GM21367 (cell line): ENCODE measurements at regions not wholly inside any gene's neighbourhood (a gene's known extent, or its start where the extent isn't known, plus 50 kb on each side); places are given as distances from the start of the nearest gene placed in this dataset.
"Not testable (repeated sequence)": the region's sequence is repeated elsewhere in the genome, so short reads cannot be mapped to it uniquely, and the experiment has no call there.

Experiments used
- ATAC-seq: cut with Tn5 transposase; IDR thresholded peaks from one replicate; pipeline ENCODE4 v1.9.1; 2021; ENCODE audit not compliant: unreplicated experiment

GRCh38 chr1:228889289-228889688 is 154.0 kb downstream of the RHOU start:
- no peak for ATAC-seq

DNA sequence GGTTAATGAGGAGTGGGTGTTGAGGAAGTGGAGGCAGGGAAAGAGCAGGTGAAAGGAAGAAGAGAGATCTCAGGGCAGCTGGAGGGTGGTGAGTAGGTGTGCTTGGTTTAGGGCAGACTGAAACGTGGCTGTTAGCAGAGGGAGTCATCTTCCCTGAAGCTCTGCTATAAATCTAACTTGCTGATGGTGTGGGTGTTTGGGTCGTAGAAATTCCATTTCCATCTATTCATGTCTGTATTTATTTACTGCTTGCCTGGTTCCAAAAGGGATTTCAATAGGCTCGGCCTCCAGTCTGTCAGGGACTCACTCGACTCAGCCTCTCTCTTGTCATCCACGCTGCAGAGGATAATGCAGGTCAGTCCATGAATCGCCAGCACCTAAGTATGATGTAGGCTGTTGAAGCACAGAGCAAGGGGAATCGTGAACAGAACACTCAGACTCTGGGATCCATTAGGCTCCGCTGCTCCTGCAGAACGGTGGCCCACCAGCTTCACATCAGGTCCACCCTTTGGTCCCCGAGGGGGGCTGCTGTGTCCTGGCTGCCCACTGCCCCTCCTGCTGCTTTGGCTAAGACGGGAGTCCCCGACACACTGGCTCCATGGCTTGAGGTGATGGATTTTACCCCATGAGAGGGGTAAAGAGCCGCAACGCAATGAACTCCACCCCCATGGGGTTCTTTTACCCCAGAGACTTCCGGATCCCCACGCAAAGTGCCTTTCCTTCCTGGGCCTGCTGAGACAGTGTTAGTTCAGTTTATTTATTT is 156.2 kb downstream of the RHOU start:
- ATAC-seq: no peak

DNA sequence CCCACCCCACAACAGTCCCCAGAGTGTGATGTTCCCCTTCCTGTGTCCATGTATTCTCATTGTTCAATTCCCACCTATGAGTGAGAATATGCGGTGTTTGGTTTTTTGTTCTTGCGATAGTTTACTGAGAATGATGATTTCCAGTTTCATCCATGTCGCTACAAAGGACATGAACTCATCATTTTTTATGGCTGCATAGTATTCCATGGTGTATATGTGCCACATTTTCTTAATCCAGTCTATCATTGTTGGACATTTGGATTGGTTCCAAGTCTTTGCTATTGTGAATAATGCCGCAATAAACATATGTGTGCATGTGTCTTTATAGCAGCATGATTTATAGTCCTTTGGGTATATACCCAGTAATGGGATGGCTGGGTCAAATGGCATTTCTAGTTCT is 156.9 kb downstream of the RHOU start:
- ATAC-seq: not testable (repeated sequence)

DNA sequence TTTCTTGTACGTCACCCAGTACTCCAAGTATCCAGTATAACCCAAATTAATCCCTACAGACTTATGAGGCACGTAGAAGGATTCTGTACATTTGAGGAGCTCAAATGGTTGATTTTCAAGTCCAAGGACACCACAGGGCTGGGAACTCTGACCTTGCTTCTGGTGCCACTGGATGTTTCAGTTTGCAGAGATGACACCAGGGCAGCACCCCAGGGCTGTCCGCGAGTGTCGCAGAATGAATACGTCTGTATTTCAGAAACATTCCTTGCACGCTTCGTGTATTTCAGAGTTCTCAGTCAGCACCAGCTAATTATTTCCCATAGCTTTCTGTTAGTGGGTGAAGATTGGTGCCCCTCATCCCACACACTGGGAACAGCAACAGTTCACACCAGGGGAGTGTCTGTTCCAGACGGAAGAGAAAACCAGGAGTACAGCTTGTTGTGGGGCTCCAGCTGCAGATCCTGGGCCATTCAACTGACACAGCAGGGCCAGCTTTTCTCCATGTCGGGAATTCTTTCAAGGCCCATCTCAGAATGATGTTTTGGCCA is 159.2 kb downstream of the RHOU start:
- no peak for ATAC-seq

GRCh38 chr1:228897901-228898300 is 162.6 kb downstream of the RHOU start:
- ATAC-seq: no peak

DNA sequence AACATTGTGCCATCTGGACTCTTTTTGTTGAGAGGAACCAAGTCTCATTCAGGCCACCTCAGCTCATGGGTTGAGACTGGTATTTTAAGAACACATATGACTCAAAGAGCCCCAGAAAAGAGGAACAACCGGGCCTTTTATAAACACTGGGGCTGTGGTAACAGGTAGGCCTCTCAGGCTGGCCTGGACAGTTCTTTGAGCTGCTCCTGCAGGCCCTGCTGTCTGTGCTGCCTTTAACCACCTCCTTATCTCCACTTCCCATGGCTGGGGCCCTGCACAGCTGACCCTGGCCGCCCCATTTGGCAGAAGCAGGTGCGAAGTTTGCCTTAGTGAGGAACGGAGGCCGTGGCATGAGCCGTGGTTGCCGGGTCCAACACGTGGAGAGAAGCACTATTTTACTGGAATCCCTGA is 163.3 kb downstream of the RHOU start:
- peak; percentile 84 for ATAC-seq

DNA sequence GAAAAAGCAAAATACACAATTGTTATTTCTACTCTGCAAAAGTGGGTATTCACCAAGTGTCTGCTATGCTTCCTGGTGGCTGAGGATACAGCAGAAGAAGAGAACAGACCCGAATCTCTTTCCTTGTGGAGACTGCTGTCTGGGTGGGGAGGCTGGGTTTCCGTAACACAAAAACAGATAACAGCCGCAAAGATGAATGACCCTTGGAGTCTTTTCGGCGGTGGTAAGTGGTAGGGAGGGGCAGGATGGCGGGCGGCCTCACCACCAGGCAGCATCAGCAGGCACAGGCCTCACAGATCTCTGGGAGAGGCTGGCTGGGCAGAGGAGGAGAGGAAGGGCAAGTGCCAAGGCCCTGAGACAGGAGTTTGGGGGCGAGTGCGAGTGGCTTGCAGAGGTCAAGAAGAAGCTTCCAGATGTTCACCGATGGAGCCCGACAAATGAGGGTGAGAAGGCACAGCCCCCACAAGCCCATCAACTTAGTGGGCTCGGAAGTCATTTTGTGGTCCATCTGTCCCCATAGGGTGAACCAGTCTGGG is 164.2 kb downstream of the RHOU start:
- no peak for ATAC-seq

DNA sequence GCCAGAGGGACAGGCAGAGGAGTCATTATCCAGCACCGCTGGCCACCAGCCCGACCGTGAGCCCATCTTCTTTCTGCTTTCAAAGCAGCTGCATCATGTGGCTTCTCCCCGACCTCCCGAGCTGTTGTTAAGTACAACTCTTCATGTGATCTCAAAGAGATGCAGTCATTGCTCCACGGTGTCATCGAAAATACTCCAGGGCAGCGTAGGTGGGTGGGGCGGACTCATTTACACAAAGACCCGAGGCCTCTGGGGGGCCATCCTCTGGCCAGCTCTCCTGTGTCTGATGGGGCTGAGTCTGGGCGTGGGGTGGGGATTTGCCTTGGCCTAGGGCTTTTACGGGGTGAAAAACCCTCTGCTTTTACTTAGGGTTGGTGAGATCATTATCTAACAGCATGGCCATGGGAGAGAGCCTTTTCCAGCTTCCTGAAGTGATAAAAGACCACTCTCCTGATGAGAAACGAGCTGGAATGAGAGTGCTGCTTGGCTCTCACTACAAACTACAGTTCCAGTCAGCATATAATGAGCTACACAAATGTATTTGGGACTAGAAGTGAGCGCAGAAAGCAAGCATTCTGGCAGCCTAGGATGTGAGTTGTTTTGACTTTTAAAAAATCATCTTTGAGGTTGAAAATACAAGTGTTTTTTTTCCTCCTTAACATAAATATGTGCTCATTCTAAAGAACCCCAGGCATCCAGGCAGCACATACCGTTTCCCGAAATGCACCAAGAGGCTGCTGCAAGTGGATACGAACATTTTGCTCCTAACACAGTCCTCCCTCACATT is 165.0 kb downstream of the RHOU start:
- no peak for ATAC-seq

- ATAC-seq: no peak
Observed at GRCh38 chr1:228900886-228901392, 165.7 kb downstream of the RHOU start.

DNA sequence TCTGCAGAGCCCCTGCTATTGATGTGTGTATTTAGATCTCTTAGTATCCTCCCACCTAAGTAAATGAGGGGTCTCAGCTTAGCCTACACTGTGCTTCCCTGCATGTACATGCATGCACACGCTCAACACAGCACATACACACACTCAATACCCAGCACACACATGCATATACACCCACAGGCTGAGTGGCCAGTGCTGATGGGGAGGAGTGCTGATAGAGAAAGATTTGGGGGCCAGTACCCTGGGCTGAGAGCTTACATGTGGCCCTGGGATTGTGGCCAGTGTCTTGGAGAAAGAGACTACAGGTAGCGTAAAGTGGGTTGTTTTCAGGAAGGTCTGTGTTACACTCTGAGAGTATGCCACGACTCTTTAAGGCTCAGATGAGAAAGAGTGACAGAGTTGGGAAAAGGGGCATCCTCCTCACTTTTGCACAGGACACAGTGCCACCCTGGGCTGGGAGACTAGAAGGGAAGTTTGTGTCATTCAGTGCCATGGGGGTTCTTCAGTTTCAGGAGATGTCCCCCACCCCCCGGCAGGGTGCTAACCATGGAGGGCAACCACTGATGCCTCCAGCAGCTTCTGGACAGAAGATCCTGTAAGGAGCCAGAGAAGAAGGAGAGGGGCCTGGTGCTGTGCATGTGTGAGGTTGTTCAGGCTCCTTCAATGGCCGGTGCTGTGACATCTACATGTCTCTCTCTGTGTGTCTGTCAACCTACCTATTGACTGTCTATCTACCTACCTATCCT is 166.8 kb downstream of the RHOU start:
- ATAC-seq: no peak

DNA sequence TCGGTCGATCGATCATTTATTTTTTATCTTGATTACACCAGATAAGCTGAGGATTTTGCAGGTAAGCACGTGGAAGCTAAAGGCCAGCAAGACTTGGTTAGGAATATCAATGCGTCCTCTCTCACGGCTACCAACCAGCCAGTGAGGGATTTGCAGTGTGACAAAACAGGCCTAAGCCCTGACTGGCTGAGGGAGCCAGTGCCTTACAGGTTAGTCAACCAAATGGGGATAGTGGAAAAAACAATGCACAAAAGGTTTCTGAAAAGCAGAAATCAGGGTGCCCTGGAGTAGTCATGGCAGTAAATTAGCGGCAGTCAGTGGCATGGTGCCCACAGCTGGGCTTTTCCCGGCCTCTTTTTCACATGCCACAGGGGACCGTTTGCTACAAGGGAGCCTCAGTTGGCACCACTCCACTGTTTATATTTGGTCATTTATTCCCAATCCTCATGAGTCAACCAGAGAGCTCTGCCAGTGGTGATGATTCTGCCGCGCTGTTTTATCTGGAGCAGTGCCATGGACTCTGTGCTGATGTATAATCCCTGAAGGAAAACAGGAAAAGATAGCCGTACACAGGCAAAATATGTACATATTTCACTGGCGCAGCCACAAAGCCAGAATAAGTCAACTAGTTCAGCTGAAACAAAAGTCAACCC is 167.6 kb downstream of the RHOU start:
- no peak for ATAC-seq

DNA sequence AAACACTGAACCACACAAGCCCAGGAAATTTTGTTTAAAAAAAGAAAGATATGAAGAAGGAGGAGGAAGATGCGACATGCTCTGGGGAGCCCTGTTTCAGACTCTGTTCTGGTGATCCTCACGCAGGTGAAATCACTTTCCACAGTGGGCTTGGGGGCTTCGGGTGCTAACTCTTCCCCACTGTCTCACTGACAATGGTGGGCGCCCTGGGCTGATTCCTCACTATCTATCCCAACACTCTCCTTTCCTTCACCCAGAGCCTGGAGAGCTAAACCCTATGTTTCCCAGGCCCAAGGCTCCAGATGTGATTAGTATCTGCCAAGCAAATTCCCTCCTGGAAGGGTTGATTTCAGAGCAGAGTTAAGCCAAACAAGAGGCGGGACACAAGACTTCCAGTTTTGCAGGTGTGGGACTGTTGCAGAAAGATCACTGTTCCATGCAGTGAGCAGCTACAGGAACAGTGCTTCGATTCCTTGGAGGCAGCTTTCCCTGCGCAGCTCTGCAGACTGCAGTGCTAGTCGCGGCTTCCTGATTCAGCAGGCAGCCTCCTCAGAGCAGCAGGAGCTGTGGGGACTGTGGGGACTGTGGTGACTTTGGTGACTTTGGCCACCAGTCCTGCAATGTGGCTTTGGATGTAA is 168.3 kb downstream of the RHOU start:
- ATAC-seq: no peak

DNA sequence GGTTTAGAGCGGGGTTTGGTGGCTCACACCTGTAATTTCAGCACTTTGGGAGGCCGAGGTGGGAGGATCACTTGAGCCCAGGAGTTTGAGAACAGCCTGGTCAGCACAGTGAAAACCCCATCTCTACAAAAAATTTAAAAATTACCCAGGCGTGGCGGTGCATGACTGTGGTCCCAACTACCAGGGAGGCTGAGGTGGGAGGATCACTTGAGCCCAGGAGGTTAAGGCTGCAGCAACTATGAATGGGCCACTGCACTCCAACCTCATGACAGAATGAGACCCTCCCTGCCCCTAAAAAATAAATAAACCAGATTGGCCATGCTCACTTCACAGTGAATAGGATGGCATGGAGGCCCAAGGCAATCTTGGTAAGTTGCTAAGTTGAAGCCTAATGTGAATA is 168.9 kb downstream of the RHOU start:
- no peak for ATAC-seq

- ATAC-seq: no peak
Observed at GRCh38 chr1:228905701-228906101, 170.4 kb downstream of the RHOU start.

DNA sequence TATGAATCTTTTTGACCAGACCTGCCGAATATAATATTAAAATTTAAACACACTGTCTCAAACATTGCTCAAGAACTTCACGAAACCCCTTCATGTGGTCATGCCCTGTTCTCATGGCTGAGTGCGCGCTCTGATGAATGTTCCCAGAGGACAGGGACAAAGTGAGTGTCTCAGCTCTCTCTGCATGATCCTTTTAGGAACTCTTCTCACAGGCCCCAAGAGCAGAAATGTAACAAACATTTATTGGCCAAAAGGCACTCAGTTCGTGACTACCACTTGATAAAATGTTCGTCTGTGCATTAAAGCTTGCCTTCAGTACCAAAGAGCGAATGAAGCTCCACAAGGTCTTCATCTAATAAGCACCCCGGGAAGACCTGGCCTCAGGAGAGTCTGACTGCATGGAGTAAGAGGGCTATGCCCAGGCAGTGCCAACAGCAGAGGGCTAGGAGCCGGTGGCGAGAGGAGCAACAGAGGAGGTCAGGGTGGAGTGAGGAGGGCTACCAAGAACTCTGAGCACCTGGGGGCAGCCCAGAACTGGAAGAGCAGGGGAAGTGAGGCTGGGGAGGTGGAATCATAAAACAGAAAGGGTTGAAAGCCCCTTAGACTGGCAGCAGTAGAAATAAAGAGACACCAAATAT is 171.1 kb downstream of the RHOU start:
- ATAC-seq: no peak

DNA sequence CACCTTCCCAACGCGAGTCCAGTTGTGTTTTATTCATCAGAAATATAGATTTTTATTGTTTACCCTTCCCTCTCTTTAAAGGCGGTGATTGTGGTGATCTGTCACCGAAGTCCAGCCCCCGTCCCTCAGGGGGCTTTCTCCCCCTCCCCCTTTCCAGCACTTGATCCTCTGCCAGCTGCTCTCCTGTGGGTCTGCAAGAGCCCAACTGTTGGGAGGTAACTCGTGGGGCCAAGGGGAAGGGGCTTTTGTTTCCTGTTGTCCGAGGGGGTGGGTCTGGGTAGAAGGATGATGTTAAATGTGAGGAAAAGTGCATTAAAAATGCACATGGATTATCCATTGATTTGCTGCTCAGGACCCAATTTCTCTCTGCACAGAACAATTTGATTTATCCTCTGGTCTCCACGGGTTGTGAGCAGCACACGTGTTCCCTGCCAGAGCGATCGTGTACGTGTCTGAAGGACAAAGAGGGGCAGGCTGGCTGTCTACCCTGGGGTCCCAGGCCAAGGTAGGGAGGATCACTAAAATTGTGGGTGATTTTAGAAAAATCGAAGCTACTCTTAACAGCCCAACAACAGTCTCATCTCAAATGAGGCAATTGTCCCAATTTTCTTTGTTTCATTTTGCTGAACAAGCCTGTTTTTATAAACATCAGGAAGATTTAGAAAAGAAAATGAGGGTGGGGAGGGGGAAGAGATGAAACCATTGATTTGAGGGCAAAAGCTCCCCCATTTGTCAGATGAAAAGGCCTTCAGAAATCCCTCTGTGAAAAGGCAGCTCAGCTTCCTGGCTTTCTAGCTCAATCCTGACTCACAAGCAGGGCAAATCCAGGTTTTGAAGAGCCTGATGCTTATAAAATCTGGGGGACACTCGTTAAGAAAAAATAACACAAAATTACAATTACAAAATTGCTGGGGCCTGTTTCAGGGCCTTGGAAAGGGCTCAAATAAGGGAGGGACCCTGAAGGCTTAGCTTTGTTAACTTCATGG is 176.2 kb downstream of the RHOU start:
- ATAC-seq: no peak

GRCh38 chr1:228913626-228914414 is 178.5 kb downstream of the RHOU start:
- ATAC-seq: no peak

GRCh38 chr1:228914700-228915099 is 179.4 kb downstream of the RHOU start:
- ATAC-seq: no peak
